Lung (tissue), 11 donors: ENCODE measurements at regions not wholly inside any gene's neighbourhood (a gene's known extent, or its start where the extent isn't known, plus 50 kb on each side); places are given as distances from the start of the nearest gene placed in this dataset.

Experiments used
- ATAC-seq: fragments of 200-7000 bp; cut with Tn5 transposase; one replicate; pipeline ENCODE4 v1.9.1; 2020; ENCODE audit warnings: moderate number of reproducible peaks; ENCODE audit not compliant: insufficient read depth, low FRiP score
- DNase-seq, 3 donors: peaks; one replicate each; pipeline ENCODE4 v3.0.0-alpha.2; 2013 to 2017
- H3K27ac ChIP-seq, 2 donors: one replicate each; pipeline ENCODE4 v1.5.1; 2013; ENCODE audit warnings: mild to moderate bottlenecking in 2 of 2, moderate library complexity in 2 of 2, control low read depth in 1 of 2, inconsistent platforms in 1 of 2, low read depth in 1 of 2, low read length in 1 of 2
- H3K27me3 ChIP-seq, 3 donors: one replicate each; pipeline ENCODE4 v1.5.1; 2013; ENCODE audit warnings: low read length in 2 of 3; ENCODE audit not compliant: control insufficient read depth in 3 of 3, insufficient read depth in 3 of 3
- H3K36me3 ChIP-seq, 4 donors: one replicate each; pipeline ENCODE4 v1.5.1; 2013; ENCODE audit warnings: low read length in 4 of 4, mild to moderate bottlenecking in 1 of 4, moderate library complexity in 1 of 4; ENCODE audit not compliant: control insufficient read depth in 4 of 4, insufficient read depth in 4 of 4
- H3K4me1 ChIP-seq, 5 donors: one replicate each; pipeline ENCODE4 v1.5.1; 2013; ENCODE audit warnings: low read length in 5 of 5, mild to moderate bottlenecking in 2 of 5, moderate library complexity in 1 of 5; ENCODE audit not compliant: control insufficient read depth in 5 of 5, insufficient read depth in 5 of 5
- H3K4me3 ChIP-seq: one replicate; pipeline ENCODE4 v1.5.1; 2013; ENCODE audit warnings: mild to moderate bottlenecking, control low read depth, moderate library complexity
- H3K9ac ChIP-seq, 2 donors: one replicate each; pipeline ENCODE4 v1.5.1; 2013; ENCODE audit warnings: low read length in 2 of 2, control low read depth in 1 of 2; ENCODE audit not compliant: insufficient read depth in 1 of 2
- H3K9me3 ChIP-seq, 4 donors: one replicate each; pipeline ENCODE4 v1.5.1; 2013; ENCODE audit warnings: low read length in 3 of 4, mild to moderate bottlenecking in 1 of 4, moderate library complexity in 1 of 4; ENCODE audit not compliant: control insufficient read depth in 4 of 4, insufficient read depth in 3 of 4
- CTCF ChIP-seq: IDR thresholded peaks from 2 replicates; pipeline ENCODE4 v1.5.1; 2012; ENCODE audit warnings: mild to moderate bottlenecking; ENCODE audit errors: control extremely low read depth, extremely low read depth
- WGBS, 2 donors: extraction: QIAGEN DNeasy Blood & Tissue Kit; methylation state at CpG; one replicate each; pipeline ENCODE4 v1.1.7; 2013; 5-methylcytosine and 5-hydroxymethylcytosine counted together
- donor health status: control.
- donor health status: control.
- donor health status: Bipolar disorder and iron deficiency.
- donor health status: healthy.
- donor health status: DM: yes; HTN: yes; CAD: no.

- H3K4me1 ChIP-seq, result no peaks in the 10 kb centered on the region
- H3K9ac ChIP-seq, result no peak overlapping the region
- H3K9me3 ChIP-seq, result no peaks in the 10 kb centered on the region
- DNase-seq (no peak), ATAC-seq (no peak)
- H3K27me3 ChIP-seq, result no peaks in the 10 kb centered on the region
- no peaks in the 10 kb centered on the region for H3K36me3 ChIP-seq
- WGBS, 2 donors, result 80 to 89% methylated on average over 6 of the region's 6 CpGs
- no peak overlapping the region for H3K27ac ChIP-seq
- no peak for TF ChIP-seq CTCF
- no peak overlapping the region for H3K4me3 ChIP-seq
Measured at GRCh38 chr10:57759777-57760176, 507.9 kb downstream of the IPMK start.

GRCh38 chr10:57754803-57755202 is 512.9 kb downstream of the IPMK start:
- DNase-seq, result peak in 2 of 3 donors; percentile 0 to 21
- Histone ChIP-seq H3K4me1 (no peaks in the 10 kb centered on the region), H3K9me3 (peaks cover 0 to 2% (median 0%) of the 10 kb centered on the region in 4 donors), H3K36me3 (no peaks in the 10 kb centered on the region), H3K4me3 (no peak overlapping the region), H3K27me3 (no peaks in the 10 kb centered on the region), H3K27ac (no peak overlapping the region), H3K9ac (no peak overlapping the region)
- no peak for ATAC-seq
- no peak for TF ChIP-seq CTCF
- 77 to 81% methylated on average over 4 of the region's 4 CpGs for WGBS, 2 donors

GRCh38 chr10:57743711-57744110 is 524.0 kb downstream of the IPMK start:
- Histone ChIP-seq H3K27me3 (no peaks in the 10 kb centered on the region), H3K36me3 (no peaks in the 10 kb centered on the region), H3K4me3 (no peak overlapping the region), H3K9ac (no peak overlapping the region), H3K4me1 (no peaks in the 10 kb centered on the region), H3K9me3 (no peaks in the 10 kb centered on the region), H3K27ac (no peak overlapping the region)
- TF ChIP-seq CTCF, result no peak
- DNase-seq, result peak in 1 of 3 donors; percentile 1
- ATAC-seq, result no peak
- WGBS, 2 donors, result 63 to 84% methylated on average over 1 of the region's 1 CpG

GRCh38 chr10:57741751-57742150 is 525.9 kb downstream of the IPMK start:
- Histone ChIP-seq H3K27ac (no peak overlapping the region), H3K9ac (no peak overlapping the region), H3K9me3 (no peaks in the 10 kb centered on the region), H3K27me3 (no peaks in the 10 kb centered on the region), H3K36me3 (no peaks in the 10 kb centered on the region), H3K4me1 (no peaks in the 10 kb centered on the region), H3K4me3 (no peak overlapping the region)
- no peak for TF ChIP-seq CTCF
- no peak for ATAC-seq
- DNase-seq, result no peak
- WGBS, 2 donors, result 85 to 93% methylated on average over 3 of the region's 3 CpGs
